ENCODE measurements at regions not wholly inside any gene's neighbourhood (a gene's known extent, or its start where the extent isn't known, plus 50 kb on each side); places are given as distances from the start of the nearest gene placed in this dataset.

GRCh38 chr16:35186045-35186759 is 1726.8 kb downstream of the TP53TG3F start:
- Mint-ChIP-seq H3K27me3 (ENCODE audit: unreplicated experiment) (no peaks in the 10 kb centered on the region), H3K4me3 (ENCODE audit: unreplicated experiment) (no peak overlapping the region), H3K9me3 (ENCODE audit: unreplicated experiment) (peaks cover 28% of the 10 kb centered on the region), H3K4me1 (ENCODE audit: unreplicated experiment) (no peaks in the 10 kb centered on the region), H3K27ac (ENCODE audit: unreplicated experiment) (no peak overlapping the region), H3K36me3 (ENCODE audit: unreplicated experiment) (no peaks in the 10 kb centered on the region)
- TF ChIP-seq CTCF (IDR thresholded peaks at IDR 0.05) = no peak
- DNase-seq (ENCODE audit: extremely low spot score, unreplicated experiment) = no peak

- TF ChIP-seq CTCF (IDR thresholded peaks at IDR 0.05) = no peak
- Mint-ChIP-seq H3K27me3 (ENCODE audit: unreplicated experiment) (no peaks in the 10 kb centered on the region), H3K36me3 (ENCODE audit: unreplicated experiment) (no peaks in the 10 kb centered on the region), H3K9me3 (ENCODE audit: unreplicated experiment) (peaks cover 28% of the 10 kb centered on the region), H3K27ac (ENCODE audit: unreplicated experiment) (no peak overlapping the region), H3K4me3 (ENCODE audit: unreplicated experiment) (no peak overlapping the region), H3K4me1 (ENCODE audit: unreplicated experiment) (no peaks in the 10 kb centered on the region)
- DNase-seq (ENCODE audit: extremely low spot score, unreplicated experiment) = no peak
These were observed 1728.3 kb downstream of the TP53TG3F start for GRCh38 chr16:35187665-35188225.

- DNase-seq (ENCODE audit: extremely low spot score, unreplicated experiment) = no peak
- H3K4me3 Mint-ChIP-seq (ENCODE audit: unreplicated experiment) = no peak overlapping the region
- H3K9me3 Mint-ChIP-seq (ENCODE audit: unreplicated experiment) = peaks cover 32% of the 10 kb centered on the region
These were observed 1729.1 kb downstream of the TP53TG3F start for GRCh38 chr16:35188288-35189155.

GRCh38 chr16:35192993-35193392 is 1733.6 kb downstream of the TP53TG3F start:
- no peak for TF ChIP-seq CTCF (IDR thresholded peaks at IDR 0.05)
- H3K36me3 Mint-ChIP-seq (ENCODE audit: unreplicated experiment) = no peaks in the 10 kb centered on the region
- no peaks in the 10 kb centered on the region for H3K4me1 Mint-ChIP-seq (ENCODE audit: unreplicated experiment)
- H3K9me3 Mint-ChIP-seq (ENCODE audit: unreplicated experiment) = peaks cover 17% of the 10 kb centered on the region
- H3K4me3 Mint-ChIP-seq (ENCODE audit: unreplicated experiment) = no peak overlapping the region
- H3K27me3 Mint-ChIP-seq (ENCODE audit: unreplicated experiment) = no peaks in the 10 kb centered on the region
- DNase-seq (ENCODE audit: extremely low spot score, unreplicated experiment) = no peak
- no peak overlapping the region for H3K27ac Mint-ChIP-seq (ENCODE audit: unreplicated experiment)

More at GRCh38 chr16:35188288-35189155, 1729.1 kb downstream of the TP53TG3F start:
- no peaks in the 10 kb centered on the region for H3K4me1 Mint-ChIP-seq (ENCODE audit: unreplicated experiment)
- H3K27ac Mint-ChIP-seq (ENCODE audit: unreplicated experiment) = no peak overlapping the region
- H3K36me3 Mint-ChIP-seq (ENCODE audit: unreplicated experiment) = no peaks in the 10 kb centered on the region
- H3K27me3 Mint-ChIP-seq (ENCODE audit: unreplicated experiment) = no peaks in the 10 kb centered on the region
- no peak for TF ChIP-seq CTCF (IDR thresholded peaks at IDR 0.05)

- no peaks in the 10 kb centered on the region for H3K27me3 Mint-ChIP-seq (ENCODE audit: unreplicated experiment)
- H3K4me3 Mint-ChIP-seq (ENCODE audit: unreplicated experiment) = no peak overlapping the region
- no peak overlapping the region for H3K27ac Mint-ChIP-seq (ENCODE audit: unreplicated experiment)
- no peaks in the 10 kb centered on the region for H3K4me1 Mint-ChIP-seq (ENCODE audit: unreplicated experiment)
- peaks cover 17% of the 10 kb centered on the region for H3K9me3 Mint-ChIP-seq (ENCODE audit: unreplicated experiment)
- H3K36me3 Mint-ChIP-seq (ENCODE audit: unreplicated experiment) = no peaks in the 10 kb centered on the region
- no peak for TF ChIP-seq CTCF (IDR thresholded peaks at IDR 0.05)
- DNase-seq (ENCODE audit: extremely low spot score, unreplicated experiment) = no peak
These were observed 1734.5 kb downstream of the TP53TG3F start for GRCh38 chr16:35193956-35194355.

Measured in osteocyte (in vitro differentiated cells).